ENCODE measurements at regions not wholly inside any gene's neighbourhood (a gene's known extent, or its start where the extent isn't known, plus 50 kb on each side); places are given as distances from the start of the nearest gene placed in this dataset.

- no peak overlapping the region for H2AFZ ChIP-seq (ENCODE audit: insufficient read depth, low read depth, low read length, poor library complexity, severe bottlenecking)
- no peak overlapping the region for H3K4me2 ChIP-seq (replicated peaks; ENCODE audit: extremely low read depth, low read length, poor library complexity, severe bottlenecking)
- TF ChIP-seq, protein P1, sequence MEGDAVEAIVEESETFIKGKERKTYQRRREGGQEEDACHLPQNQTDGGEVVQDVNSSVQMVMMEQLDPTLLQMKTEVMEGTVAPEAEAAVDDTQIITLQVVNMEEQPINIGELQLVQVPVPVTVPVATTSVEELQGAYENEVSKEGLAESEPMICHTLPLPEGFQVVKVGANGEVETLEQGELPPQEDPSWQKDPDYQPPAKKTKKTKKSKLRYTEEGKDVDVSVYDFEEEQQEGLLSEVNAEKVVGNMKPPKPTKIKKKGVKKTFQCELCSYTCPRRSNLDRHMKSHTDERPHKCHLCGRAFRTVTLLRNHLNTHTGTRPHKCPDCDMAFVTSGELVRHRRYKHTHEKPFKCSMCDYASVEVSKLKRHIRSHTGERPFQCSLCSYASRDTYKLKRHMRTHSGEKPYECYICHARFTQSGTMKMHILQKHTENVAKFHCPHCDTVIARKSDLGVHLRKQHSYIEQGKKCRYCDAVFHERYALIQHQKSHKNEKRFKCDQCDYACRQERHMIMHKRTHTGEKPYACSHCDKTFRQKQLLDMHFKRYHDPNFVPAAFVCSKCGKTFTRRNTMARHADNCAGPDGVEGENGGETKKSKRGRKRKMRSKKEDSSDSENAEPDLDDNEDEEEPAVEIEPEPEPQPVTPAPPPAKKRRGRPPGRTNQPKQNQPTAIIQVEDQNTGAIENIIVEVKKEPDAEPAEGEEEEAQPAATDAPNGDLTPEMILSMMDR (IDR thresholded peaks at IDR 0.05): no peak
- no peaks in the 10 kb centered on the region for H3K27me3 ChIP-seq (ENCODE audit: control insufficient read depth in 2 of 2, insufficient read depth in 2 of 2, low read length in 2 of 2)
- no peaks in the 10 kb centered on the region for H3K27me3 Mint-ChIP-seq (ENCODE audit: low read depth in 3 of 3)
- peaks cover 2 to 15% (median 5%) of the 10 kb centered on the region in 7 donors for H3K9me3 Mint-ChIP-seq
- no peak for DNase-seq
- no peaks in the 10 kb centered on the region for H4K20me1 ChIP-seq (ENCODE audit: insufficient read depth, low read length)
- no peaks in the 10 kb centered on the region for H3K36me3 ChIP-seq (replicated peaks in 1 of 2; ENCODE audit: control insufficient read depth in 1 of 2, insufficient read depth in 2 of 2, low read length in 2 of 2)
- H3K27ac Mint-ChIP-seq: no peak overlapping the region
- H3K79me2 ChIP-seq (ENCODE audit: insufficient read depth, low read length): no peaks in the 10 kb centered on the region
- H3K4me3 ChIP-seq (replicated peaks in 1 of 3; ENCODE audit: low read depth in 2 of 3, low read length in 3 of 3): no peak overlapping the region
- H3K9me3 ChIP-seq (replicated peaks in 1 of 2; ENCODE audit: control insufficient read depth in 1 of 2, insufficient read depth in 1 of 2, low read length in 2 of 2): peaks cover 0 to 4% of the 10 kb centered on the region in 2 donors
- no peaks in the 10 kb centered on the region for H3K4me1 ChIP-seq (ENCODE audit: control insufficient read depth in 1 of 2, insufficient read depth in 2 of 2, low read length in 2 of 2)
- H3K4me3 Mint-ChIP-seq: no peak overlapping the region
- H3K9ac ChIP-seq (ENCODE audit: insufficient read depth, low read length, poor library complexity, severe bottlenecking): no peak overlapping the region
- no peaks in the 10 kb centered on the region for H3K36me3 Mint-ChIP-seq
- H3K4me1 Mint-ChIP-seq: no peaks in the 10 kb centered on the region
- intact Hi-C loops (cut with micrococcal nuclease): no loop called here
- no peak overlapping the region for H3K27ac ChIP-seq (ENCODE audit: low read depth in 1 of 2, low read length in 2 of 2)
Measured at GRCh38 chr2:193549661-193550060, 1354.9 kb upstream of the TMEFF2 start.

GRCh38 chr2:193542762-193543161 lies 1348.0 kb upstream of the TMEFF2 start:
- intact Hi-C loops (cut with micrococcal nuclease): no loop called here
- Mint-ChIP-seq H3K4me1 (no peaks in the 10 kb centered on the region), H3K9me3 (peaks cover 6 to 22% (median 15%) of the 10 kb centered on the region in 7 donors), H3K27me3 (ENCODE audit: low read depth in 3 of 3) (peaks cover 0 to 2% (median 0%) of the 10 kb centered on the region in 3 donors), H3K27ac (no peak overlapping the region), H3K4me3 (no peak overlapping the region), H3K36me3 (no peaks in the 10 kb centered on the region)
- H3K27me3 ChIP-seq (ENCODE audit: control insufficient read depth in 2 of 2, insufficient read depth in 2 of 2, low read length in 2 of 2): no peaks in the 10 kb centered on the region
- H2AFZ ChIP-seq (ENCODE audit: insufficient read depth, low read depth, low read length, poor library complexity, severe bottlenecking): no peak overlapping the region
- TF ChIP-seq, protein P1 (IDR thresholded peaks at IDR 0.05): no peak
- H3K4me2 ChIP-seq (replicated peaks; ENCODE audit: extremely low read depth, low read length, poor library complexity, severe bottlenecking): no peak overlapping the region
- H3K79me2 ChIP-seq (ENCODE audit: insufficient read depth, low read length): no peaks in the 10 kb centered on the region
- no peak overlapping the region for H3K4me3 ChIP-seq (replicated peaks in 1 of 3; ENCODE audit: low read depth in 2 of 3, low read length in 3 of 3)
- no peak overlapping the region for H3K9ac ChIP-seq (ENCODE audit: insufficient read depth, low read length, poor library complexity, severe bottlenecking)
- H3K9me3 ChIP-seq (replicated peaks in 1 of 2; ENCODE audit: control insufficient read depth in 1 of 2, insufficient read depth in 1 of 2, low read length in 2 of 2): peaks cover 4 to 18% of the 10 kb centered on the region in 2 donors
- H3K27ac ChIP-seq (ENCODE audit: low read depth in 1 of 2, low read length in 2 of 2): no peak overlapping the region
- no peak for DNase-seq
- no peaks in the 10 kb centered on the region for H4K20me1 ChIP-seq (ENCODE audit: insufficient read depth, low read length)
- no peaks in the 10 kb centered on the region for H3K36me3 ChIP-seq (replicated peaks in 1 of 2; ENCODE audit: control insufficient read depth in 1 of 2, insufficient read depth in 2 of 2, low read length in 2 of 2)
- H3K4me1 ChIP-seq (ENCODE audit: control insufficient read depth in 1 of 2, insufficient read depth in 2 of 2, low read length in 2 of 2): no peaks in the 10 kb centered on the region
- WGBS (ENCODE audit: insufficient coverage): 95% methylated on average over 3 of the region's 3 CpGs

Measured in CD14-positive monocyte (primary cell).